ENCODE measurements at regions not wholly inside any gene's neighbourhood (a gene's known extent, or its start where the extent isn't known, plus 50 kb on each side); places are given as distances from the start of the nearest gene placed in this dataset.

DNA sequence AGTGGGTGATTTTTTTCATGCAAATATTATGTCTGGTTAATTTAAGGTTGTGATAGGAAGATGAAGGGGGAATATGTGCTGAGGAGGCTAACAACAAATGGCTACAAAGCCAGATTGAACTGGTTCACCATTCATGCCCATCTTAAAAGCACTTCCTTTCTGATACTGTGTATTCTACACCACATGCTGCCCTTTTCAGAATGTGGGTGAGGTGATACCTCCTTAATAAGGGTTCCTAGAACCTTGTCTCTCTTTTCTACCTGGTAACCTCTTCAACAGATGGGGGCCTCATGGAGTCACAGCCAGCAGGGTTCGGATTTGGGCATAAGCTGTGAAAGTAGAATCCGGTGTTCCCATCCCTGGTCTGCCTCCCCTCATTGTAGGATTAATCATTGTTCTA is 1064.0 kb upstream of the SEMA6A start:
- Histone ChIP-seq H3K9me3 (no peaks in the 10 kb centered on the region), H3K4me3 (no peak overlapping the region), H3K4me2 (no peak overlapping the region), H3K4me1 (no peaks in the 10 kb centered on the region), H3K27ac (no peak overlapping the region)
- POLR2A ChIA-PET = no interaction called here
- TF ChIP-seq POLR2A (IDR thresholded peaks at IDR 0.05; ENCODE audit: low read length) (no peak), HDAC2 (IDR thresholded peaks at IDR 0.05) (no peak), USF2 (IDR thresholded peaks at IDR 0.05) (no peak), RFX5 (IDR thresholded peaks at IDR 0.05) (no peak), TFCP2L1 (CRISPR knock-in tag; IDR thresholded peaks at IDR 0.05) (no peak), ESRRA (IDR thresholded peaks at IDR 0.05; ENCODE audit: borderline replicate concordance, low read length) (no peak), RAD21 (conservative IDR thresholded peaks at IDR 0.05 in 1 of 2, IDR thresholded peaks at IDR 0.05 in 1 of 2) (no peak), NR3C1 (IDR thresholded peaks at IDR 0.05) (no peak), NFE2L2 (conservative IDR thresholded peaks at IDR 0.05; ENCODE audit: low read length) (no peak), HEYL (CRISPR knock-in tag; IDR thresholded peaks at IDR 0.05) (no peak), MAFK (IDR thresholded peaks at IDR 0.05; ENCODE audit: partially characterized antibody) (no peak), RARB (CRISPR knock-in tag; IDR thresholded peaks at IDR 0.05) (no peak), ZNF302 (CRISPR knock-in tag; IDR thresholded peaks at IDR 0.05) (no peak), ZFP36 (IDR thresholded peaks at IDR 0.05; ENCODE audit: borderline replicate concordance, partially characterized antibody) (no peak), NPAS2 (CRISPR knock-in tag; IDR thresholded peaks at IDR 0.05; ENCODE audit: borderline replicate concordance) (no peak), CHD4 (IDR thresholded peaks at IDR 0.05; ENCODE audit: borderline replicate concordance) (no peak), E2F6 (IDR thresholded peaks at IDR 0.05; ENCODE audit: borderline replicate concordance, low read depth) (no peak), EP300 (IDR thresholded peaks at IDR 0.05) (no peak)
- TF ChIP-seq, protein P1, sequence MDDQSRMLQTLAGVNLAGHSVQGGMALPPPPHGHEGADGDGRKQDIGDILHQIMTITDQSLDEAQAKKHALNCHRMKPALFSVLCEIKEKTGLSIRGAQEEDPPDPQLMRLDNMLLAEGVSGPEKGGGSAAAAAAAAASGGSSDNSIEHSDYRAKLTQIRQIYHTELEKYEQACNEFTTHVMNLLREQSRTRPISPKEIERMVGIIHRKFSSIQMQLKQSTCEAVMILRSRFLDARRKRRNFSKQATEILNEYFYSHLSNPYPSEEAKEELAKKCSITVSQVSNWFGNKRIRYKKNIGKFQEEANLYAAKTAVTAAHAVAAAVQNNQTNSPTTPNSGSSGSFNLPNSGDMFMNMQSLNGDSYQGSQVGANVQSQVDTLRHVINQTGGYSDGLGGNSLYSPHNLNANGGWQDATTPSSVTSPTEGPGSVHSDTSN (IDR thresholded peaks at IDR 0.05) = no peak
- CTCF ChIA-PET = no interaction called here
- no peak for ATAC-seq
- no peak for DNase-seq (ENCODE audit: low read depth in 1 of 2, low spot score in 1 of 2)
- 4% methylated on average over 2 of the region's 2 CpGs for WGBS (ENCODE audit: missing lambda C conversion rate)
- FAIRE-seq = no peak

- Histone ChIP-seq H3K9me3 (no peaks in the 10 kb centered on the region; the same call in 2 of the 3 replicates), H3K4me2 (no peak overlapping the region), H3K27ac (no peak overlapping the region), H3K4me1 (no peaks in the 10 kb centered on the region), H3K4me3 (no peak overlapping the region)
- POLR2A ChIA-PET = no interaction called here
- TF ChIP-seq HDAC2 (IDR thresholded peaks at IDR 0.05) (no peak), TFCP2L1 (CRISPR knock-in tag; IDR thresholded peaks at IDR 0.05) (no peak), NR3C1 (IDR thresholded peaks at IDR 0.05) (no peak), TP53 (CRISPR knock-in tag; IDR thresholded peaks at IDR 0.05) (no peak), HEYL (CRISPR knock-in tag; IDR thresholded peaks at IDR 0.05) (no peak), MAX (IDR thresholded peaks at IDR 0.05) (no peak), ZSCAN20 (CRISPR knock-in tag; IDR thresholded peaks at IDR 0.05) (no peak), KDM1A (IDR thresholded peaks at IDR 0.05; ENCODE audit: low read depth) (no peak), FOSB (CRISPR knock-in tag; IDR thresholded peaks at IDR 0.05) (no peak), CBX2 (IDR thresholded peaks at IDR 0.05; ENCODE audit: borderline replicate concordance, low read depth) (no peak), MAFK (IDR thresholded peaks at IDR 0.05; ENCODE audit: partially characterized antibody) (no peak), ATOH8 (CRISPR knock-in tag; IDR thresholded peaks at IDR 0.05; ENCODE audit: low read depth) (no peak), CHD4 (IDR thresholded peaks at IDR 0.05; ENCODE audit: borderline replicate concordance) (no peak), HOXB13 (CRISPR knock-in tag; IDR thresholded peaks at IDR 0.05; ENCODE audit: low read depth) (no peak)
- TF ChIP-seq, protein P2, sequence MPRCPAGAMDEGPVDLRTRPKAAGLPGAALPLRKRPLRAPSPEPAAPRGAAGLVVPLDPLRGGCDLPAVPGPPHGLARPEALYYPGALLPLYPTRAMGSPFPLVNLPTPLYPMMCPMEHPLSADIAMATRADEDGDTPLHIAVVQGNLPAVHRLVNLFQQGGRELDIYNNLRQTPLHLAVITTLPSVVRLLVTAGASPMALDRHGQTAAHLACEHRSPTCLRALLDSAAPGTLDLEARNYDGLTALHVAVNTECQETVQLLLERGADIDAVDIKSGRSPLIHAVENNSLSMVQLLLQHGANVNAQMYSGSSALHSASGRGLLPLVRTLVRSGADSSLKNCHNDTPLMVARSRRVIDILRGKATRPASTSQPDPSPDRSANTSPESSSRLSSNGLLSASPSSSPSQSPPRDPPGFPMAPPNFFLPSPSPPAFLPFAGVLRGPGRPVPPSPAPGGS (IDR thresholded peaks at IDR 0.05) = no peak
- TF ChIP-seq, protein P3, sequence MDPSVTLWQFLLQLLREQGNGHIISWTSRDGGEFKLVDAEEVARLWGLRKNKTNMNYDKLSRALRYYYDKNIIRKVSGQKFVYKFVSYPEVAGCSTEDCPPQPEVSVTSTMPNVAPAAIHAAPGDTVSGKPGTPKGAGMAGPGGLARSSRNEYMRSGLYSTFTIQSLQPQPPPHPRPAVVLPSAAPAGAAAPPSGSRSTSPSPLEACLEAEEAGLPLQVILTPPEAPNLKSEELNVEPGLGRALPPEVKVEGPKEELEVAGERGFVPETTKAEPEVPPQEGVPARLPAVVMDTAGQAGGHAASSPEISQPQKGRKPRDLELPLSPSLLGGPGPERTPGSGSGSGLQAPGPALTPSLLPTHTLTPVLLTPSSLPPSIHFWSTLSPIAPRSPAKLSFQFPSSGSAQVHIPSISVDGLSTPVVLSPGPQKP (IDR thresholded peaks at IDR 0.05; ENCODE audit: low read depth, low read length) = no peak
- WGBS (ENCODE audit: missing lambda C conversion rate) = 33% methylated on average over 5 of the region's 5 CpGs
- no peak for DNase-seq (ENCODE audit: low read depth in 1 of 2, low spot score in 1 of 2)
- no peak for ATAC-seq
- CTCF ChIA-PET = no interaction called here
- no peak for FAIRE-seq
These were observed 1058.5 kb upstream of the SEMA6A start for GRCh38 chr5:117633093-117633492.
